ENCODE measurements at regions not wholly inside any gene's neighbourhood (a gene's known extent, or its start where the extent isn't known, plus 50 kb on each side); places are given as distances from the start of the nearest gene placed in this dataset.

GRCh38 chr12:127388985-127389384 lies 878.0 kb upstream of the TMEM132C start:
- TF ChIP-seq CTCF (IDR thresholded peaks at IDR 0.05 in 2 of 3, conservative IDR thresholded peaks at IDR 0.05 in 1 of 3; ENCODE audit: control insufficient read depth in 2 of 3, extremely low read depth in 1 of 3, insufficient read depth in 1 of 3, low read depth in 3 of 3, low read length in 3 of 3) (no peak), MXI1 (IDR thresholded peaks at IDR 0.05; ENCODE audit: low read depth, low read length) (no peak), PKNOX1 (IDR thresholded peaks at IDR 0.05) (no peak), POLR2A (IDR thresholded peaks at IDR 0.05; ENCODE audit: low read depth, low read length) (no peak), RAD21 (IDR thresholded peaks at IDR 0.05; ENCODE audit: insufficient read depth, low read depth, low read length) (no peak), FOXK2 (IDR thresholded peaks at IDR 0.05) (no peak)
